CD1c-positive myeloid dendritic cell (primary cell): ENCODE measurements at regions not wholly inside any gene's neighbourhood (a gene's known extent, or its start where the extent isn't known, plus 50 kb on each side); places are given as distances from the start of the nearest gene placed in this dataset.

Source experiments
- DNase-seq: peaks from one replicate; pipeline ENCODE4 v3.0.0-alpha.2; 2016; ENCODE audit errors: extremely low spot score

DNA sequence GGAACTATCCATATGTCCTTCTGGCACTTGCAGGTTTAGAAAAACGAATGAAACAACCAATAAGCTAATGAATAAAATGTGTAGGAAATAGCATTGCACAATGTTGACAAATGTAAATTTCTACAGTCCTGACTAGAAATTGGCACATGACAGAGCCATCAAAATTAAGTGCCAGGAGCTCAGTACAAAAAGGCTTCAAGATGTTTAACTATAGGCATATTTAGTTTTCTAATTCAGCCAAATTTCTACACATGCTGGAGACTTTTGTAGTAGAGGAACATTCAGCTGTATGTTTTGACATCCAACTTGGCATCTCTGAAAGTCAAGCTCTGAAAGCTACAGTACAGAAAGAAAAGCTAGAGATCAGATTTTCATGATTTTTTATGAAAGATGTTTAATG, 1999.4 kb upstream of the AGA start:
- DNase-seq, result no peak

- DNase-seq, result no peak
Measured at GRCh38 chr4:179447308-179447707, 2005.1 kb upstream of the AGA start.

GRCh38 chr4:179465131-179465797, 2023.0 kb upstream of the AGA start:
- DNase-seq, result no peak

GRCh38 chr4:179467878-179468277, 2025.6 kb upstream of the AGA start:
- DNase-seq, result no peak

GRCh38 chr4:179472164-179472563, 2029.9 kb upstream of the AGA start:
- no peak for DNase-seq

GRCh38 chr4:179478608-179479007, 2036.4 kb upstream of the AGA start:
- DNase-seq, result no peak

GRCh38 chr4:179485781-179486180, 2043.5 kb upstream of the AGA start:
- DNase-seq, result no peak

GRCh38 chr4:179486570-179487335, 2044.5 kb upstream of the AGA start:
- DNase-seq, result no peak

- DNase-seq, result no peak
Measured at GRCh38 chr4:179492260-179493080, 2050.2 kb upstream of the AGA start.

DNA sequence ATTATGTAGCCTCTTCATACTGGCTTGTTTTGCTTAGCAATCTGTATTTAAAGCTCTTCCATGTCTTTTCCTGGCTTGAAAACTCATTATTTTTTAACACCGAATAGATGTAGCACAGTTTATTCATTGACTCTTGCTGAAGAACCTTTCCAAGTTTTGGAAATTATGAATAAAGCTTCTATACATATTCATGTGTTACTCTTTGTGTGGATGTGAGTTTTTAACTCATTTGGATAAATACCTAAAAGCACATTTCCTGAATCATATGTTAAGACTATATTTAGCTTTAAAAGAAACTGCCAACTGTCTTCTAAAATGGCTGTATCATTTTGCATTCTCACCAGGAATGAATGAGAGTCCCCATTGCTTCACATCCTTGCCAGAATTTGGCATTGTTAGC, 2061.7 kb upstream of the AGA start:
- DNase-seq, result no peak

- DNase-seq, result no peak
Measured at GRCh38 chr4:179509489-179509888, 2067.3 kb upstream of the AGA start.

DNA sequence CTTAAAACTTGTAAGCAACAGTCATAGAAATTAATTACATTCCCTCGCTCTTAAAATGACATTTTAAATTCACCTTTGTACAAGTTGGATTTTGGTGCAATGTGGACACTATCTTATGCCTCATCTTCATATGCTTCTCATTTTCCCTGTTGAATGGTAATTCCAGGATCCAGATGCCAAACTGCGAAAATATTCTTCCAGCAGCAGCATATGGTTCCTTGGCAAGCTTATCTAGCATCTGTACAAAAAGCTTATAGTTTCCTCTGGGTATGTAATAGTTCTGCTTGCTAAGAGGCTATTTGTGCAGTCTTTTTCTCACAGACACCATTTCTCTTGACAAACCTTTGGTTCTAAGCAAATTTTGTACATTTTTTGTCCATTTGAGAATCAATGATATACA, 2079.7 kb upstream of the AGA start:
- no peak for DNase-seq

GRCh38 chr4:179530958-179531357, 2088.7 kb upstream of the AGA start:
- DNase-seq, result no peak

DNA sequence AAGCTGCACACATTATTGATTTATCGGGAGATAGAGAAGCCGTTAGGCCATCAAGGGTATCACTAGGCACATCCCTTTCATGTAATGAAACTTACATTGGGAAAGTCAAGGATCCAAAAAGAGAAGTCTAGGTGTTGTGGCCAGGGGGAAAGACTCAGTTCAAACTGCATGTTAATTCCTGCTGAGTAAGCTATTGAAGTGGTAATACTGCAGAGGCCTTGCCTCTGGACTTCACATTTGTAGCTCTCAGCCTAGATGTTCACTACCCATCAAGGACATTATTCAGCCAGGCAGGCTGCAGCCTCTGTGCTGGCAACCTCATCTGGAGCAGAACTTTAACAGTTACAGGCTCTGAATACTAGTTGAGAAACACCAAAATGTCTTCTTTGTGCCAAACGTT, 2094.5 kb upstream of the AGA start:
- no peak for DNase-seq

- no peak for DNase-seq
Measured at GRCh38 chr4:179539641-179540040, 2097.4 kb upstream of the AGA start.

DNA sequence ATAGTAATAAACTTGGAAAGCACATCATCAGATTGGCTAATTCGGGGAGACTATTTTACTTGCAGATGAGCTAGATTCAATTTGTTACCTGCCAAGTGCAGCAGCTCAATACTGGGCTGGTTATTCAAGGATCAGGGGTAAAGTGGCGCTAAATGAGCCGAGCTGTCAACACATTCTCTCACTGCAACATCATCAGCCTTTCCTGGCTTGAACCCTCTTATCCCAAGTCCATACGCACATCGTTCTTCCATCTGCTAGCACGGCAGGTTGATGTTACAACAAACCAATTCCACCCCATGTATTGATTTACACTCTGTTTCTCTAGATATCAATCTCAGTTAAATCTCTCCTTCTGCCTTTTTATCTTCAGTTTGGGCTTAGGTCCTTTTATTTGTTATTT, 2101.5 kb upstream of the AGA start:
- DNase-seq, result no peak

DNA sequence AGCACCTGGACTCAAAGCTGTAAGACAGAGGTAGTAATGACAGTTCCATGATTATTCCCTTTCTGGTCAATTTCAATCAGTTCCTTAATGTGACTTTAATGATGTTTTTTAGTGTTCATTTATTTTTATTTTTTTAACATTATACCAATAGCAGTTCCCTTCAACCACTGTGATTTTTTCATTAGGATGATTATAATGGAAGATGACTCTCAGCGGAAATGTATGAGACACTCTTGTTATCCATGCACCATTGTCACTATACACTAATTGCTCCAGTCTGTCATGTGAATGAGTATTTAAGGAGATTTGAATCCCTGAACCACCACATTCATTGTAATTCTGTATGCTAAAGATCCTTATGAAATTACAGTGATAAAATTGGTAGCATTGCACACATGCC, 2102.3 kb upstream of the AGA start:
- no peak for DNase-seq

DNA sequence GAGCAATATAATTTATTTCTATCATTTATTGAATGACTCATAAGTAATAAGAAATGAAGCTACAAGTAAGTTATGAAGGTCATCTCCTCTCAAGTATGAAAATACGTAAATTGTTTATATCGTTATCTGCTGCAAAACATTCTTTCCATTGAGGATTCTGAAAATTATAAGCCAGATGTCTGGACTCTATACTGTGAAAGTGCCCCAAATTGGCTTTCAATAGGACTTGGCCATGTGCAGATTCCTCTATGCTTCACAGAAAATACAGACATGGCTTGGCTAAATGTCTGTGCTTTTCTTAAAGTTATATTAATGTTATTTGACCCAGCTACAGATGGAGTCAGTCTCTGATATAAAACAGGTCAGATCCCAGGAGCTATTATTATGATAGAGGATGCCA, 2109.9 kb upstream of the AGA start:
- no peak for DNase-seq

- DNase-seq, result no peak
Measured at GRCh38 chr4:179563741-179564140, 2121.5 kb upstream of the AGA start.

- DNase-seq, result no peak
Measured at GRCh38 chr4:179569549-179569948, 2127.3 kb upstream of the AGA start.

- no peak for DNase-seq
Measured at GRCh38 chr4:179582164-179582905, 2140.1 kb upstream of the AGA start.

DNA sequence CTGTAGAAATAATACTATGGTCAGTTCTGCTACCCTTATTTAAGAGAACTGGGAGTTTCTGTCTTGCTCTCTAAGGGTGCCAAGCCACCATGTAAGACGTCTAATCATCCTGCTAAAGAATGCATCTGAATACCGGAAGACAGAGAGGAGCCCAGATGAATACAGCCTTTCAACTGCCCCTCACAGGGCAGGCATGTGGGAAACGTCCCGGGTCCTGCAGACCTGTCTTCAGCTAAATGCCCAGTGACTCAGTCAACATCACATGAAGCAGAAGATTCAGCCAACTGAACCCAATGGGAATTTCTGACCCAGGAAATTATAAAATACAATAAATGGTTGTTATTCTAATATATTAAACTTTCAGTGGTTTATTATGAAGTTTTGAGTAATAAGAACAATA, 2141.0 kb upstream of the AGA start:
- DNase-seq, result no peak
